ENCODE measurements at regions not wholly inside any gene's neighbourhood (a gene's known extent, or its start where the extent isn't known, plus 50 kb on each side); places are given as distances from the start of the nearest gene placed in this dataset.
A peak's percentile ranks its signal among the peaks of the same experiment; 100 is the strongest.

- ChIA-PET POLR2A (no interaction called here), CTCF (no interaction called here)
- Histone ChIP-seq H3K27ac (no peak overlapping the region), H3K9me3 (no peaks in the 10 kb centered on the region), H3K4me2 (no peak overlapping the region), H3K4me1 (no peaks in the 10 kb centered on the region), H3K4me3 (no peak overlapping the region)
- ATAC-seq (no peak), DNase-seq (ENCODE audit: low read depth in 1 of 2, low spot score in 1 of 2) (no peak), FAIRE-seq (peak; percentile 43)
- TF ChIP-seq HES2 (IDR thresholded peaks at IDR 0.05), result no peak
- TF ChIP-seq RCOR1 (IDR thresholded peaks at IDR 0.05; ENCODE audit: low read depth, low read length), result no peak
- no peak for TF ChIP-seq CHD2 (IDR thresholded peaks at IDR 0.05; ENCODE audit: low read length, partially characterized antibody)
- no peak for TF ChIP-seq NR3C1 (IDR thresholded peaks at IDR 0.05)
- no peak for TF ChIP-seq CHD4 (IDR thresholded peaks at IDR 0.05; ENCODE audit: borderline replicate concordance)
- WGBS (ENCODE audit: missing lambda C conversion rate), result 80% methylated on average over 4 of the region's 4 CpGs
Observed at GRCh38 chr5:155903791-155904190, 423.2 kb upstream of the SGCD start.

- no peak for FAIRE-seq
- ATAC-seq, result no peak
- Histone ChIP-seq H3K9me3 (no peaks in the 10 kb centered on the region), H3K4me1 (no peaks in the 10 kb centered on the region), H3K27ac (no peak overlapping the region), H3K4me3 (no peak overlapping the region), H3K4me2 (no peak overlapping the region)
- POLR2A ChIA-PET, result no interaction called here
- TF ChIP-seq ZNF302 (CRISPR knock-in tag; IDR thresholded peaks at IDR 0.05) (no peak), HOXB13 (CRISPR knock-in tag; IDR thresholded peaks at IDR 0.05; ENCODE audit: low read depth) (no peak), ZC3H11A (IDR thresholded peaks at IDR 0.05) (no peak), RNF2 (IDR thresholded peaks at IDR 0.05; ENCODE audit: borderline replicate concordance, low read depth) (no peak), BHLHE40 (IDR thresholded peaks at IDR 0.05; ENCODE audit: low read depth, low read length) (no peak), JUN (IDR thresholded peaks at IDR 0.05) (no peak), CHD2 (IDR thresholded peaks at IDR 0.05; ENCODE audit: low read length, partially characterized antibody) (no peak), JUNB (IDR thresholded peaks at IDR 0.05) (no peak), RAD21 (conservative IDR thresholded peaks at IDR 0.05 in 1 of 2, IDR thresholded peaks at IDR 0.05 in 1 of 2) (no peak), BCL3 (IDR thresholded peaks at IDR 0.05) (no peak)
- no peak for DNase-seq (ENCODE audit: low read depth in 1 of 2, low spot score in 1 of 2)
- CTCF ChIA-PET, result no interaction called here
- WGBS (ENCODE audit: missing lambda C conversion rate), result 63% methylated on average over 3 of the region's 3 CpGs
Observed at GRCh38 chr5:155905364-155905763, 421.6 kb upstream of the SGCD start.

- Histone ChIP-seq H3K4me2 (no peak overlapping the region), H3K27ac (no peak overlapping the region), H3K9me3 (no peaks in the 10 kb centered on the region), H3K4me1 (no peaks in the 10 kb centered on the region), H3K4me3 (no peak overlapping the region)
- CTCF ChIA-PET, result no interaction called here
- 33% methylated on average over 2 of the region's 2 CpGs for WGBS (ENCODE audit: missing lambda C conversion rate)
- no peak for TF ChIP-seq RCOR1 (IDR thresholded peaks at IDR 0.05; ENCODE audit: low read depth, low read length)
- TF ChIP-seq ZNF302 (CRISPR knock-in tag; IDR thresholded peaks at IDR 0.05), result no peak
- TF ChIP-seq CBX2 (IDR thresholded peaks at IDR 0.05; ENCODE audit: borderline replicate concordance, low read depth), result no peak
- TF ChIP-seq HDAC2 (IDR thresholded peaks at IDR 0.05), result no peak
- ATAC-seq (no peak), FAIRE-seq (no peak), DNase-seq (ENCODE audit: low read depth in 1 of 2, low spot score in 1 of 2) (no peak)
- POLR2A ChIA-PET, result no interaction called here
Observed at GRCh38 chr5:155906046-155906445, 420.9 kb upstream of the SGCD start.

GRCh38 chr5:155908543-155908942 lies 418.4 kb upstream of the SGCD start:
- no peak for FAIRE-seq
- no peaks in the 10 kb centered on the region for H3K9me3 ChIP-seq
- WGBS (ENCODE audit: missing lambda C conversion rate), result 68% methylated on average over 5 of the region's 5 CpGs

More at GRCh38 chr5:155908543-155908942, 418.4 kb upstream of the SGCD start:
- DNase-seq (ENCODE audit: low read depth in 1 of 2, low spot score in 1 of 2), result no peak
- no peak overlapping the region for H3K27ac ChIP-seq
- TF ChIP-seq HOXB5 (CRISPR knock-in tag; IDR thresholded peaks at IDR 0.05) (no peak), REST (IDR thresholded peaks at IDR 0.05) (no peak), RCOR1 (IDR thresholded peaks at IDR 0.05; ENCODE audit: low read depth, low read length) (no peak), CEBPB (IDR thresholded peaks at IDR 0.05) (no peak), POLR2AphosphoS2 (conservative IDR thresholded peaks at IDR 0.05; ENCODE audit: low read length) (no peak), NFE2L2 (conservative IDR thresholded peaks at IDR 0.05; ENCODE audit: low read length) (no peak)
- no peak overlapping the region for H3K4me3 ChIP-seq
- ChIA-PET POLR2A (no interaction called here), CTCF (no interaction called here)
- no peak overlapping the region for H3K4me2 ChIP-seq
- no peak for ATAC-seq
- no peaks in the 10 kb centered on the region for H3K4me1 ChIP-seq

Measured in A549 (cell line).